Sigmoid colon (tissue), 4 donors: ENCODE measurements at regions not wholly inside any gene's neighbourhood (a gene's known extent, or its start where the extent isn't known, plus 50 kb on each side); places are given as distances from the start of the nearest gene placed in this dataset.

Experiments
- EP300 ChIP-seq, 4 donors: sonication (generic); formaldehyde crosslinking; IDR thresholded peaks; one replicate each; pipeline ENCODE4 v1.6.1; 2017; ENCODE audit warnings: antibody characterized with exemption in 4 of 4
- POLR2A ChIP-seq, 2 donors: fragments of 450-650 bp; IDR thresholded peaks; one replicate each; pipeline ENCODE4 v1.6.1; 2016; ENCODE audit warnings: antibody characterized with exemption in 2 of 2, mild to moderate bottlenecking in 2 of 2, moderate library complexity in 2 of 2
- POLR2AphosphoS5 ChIP-seq, 4 donors: sonication (generic); formaldehyde crosslinking; IDR thresholded peaks; one replicate each; pipeline ENCODE4 v1.6.1; 2017; ENCODE audit warnings: antibody characterized with exemption in 4 of 4
- TF ChIP-seq, protein P1 (sequence below), 4 experiments: fragments of 450-650 bp in 3 of 4; fragments of 200-600 bp in 1 of 4; IDR thresholded peaks; one replicate each; pipeline ENCODE4 v1.5.1; 2016 to 2019; ENCODE audit warnings: antibody characterized with exemption in 4 of 4, mild to moderate bottlenecking in 3 of 4, moderate library complexity in 2 of 4

DNA sequence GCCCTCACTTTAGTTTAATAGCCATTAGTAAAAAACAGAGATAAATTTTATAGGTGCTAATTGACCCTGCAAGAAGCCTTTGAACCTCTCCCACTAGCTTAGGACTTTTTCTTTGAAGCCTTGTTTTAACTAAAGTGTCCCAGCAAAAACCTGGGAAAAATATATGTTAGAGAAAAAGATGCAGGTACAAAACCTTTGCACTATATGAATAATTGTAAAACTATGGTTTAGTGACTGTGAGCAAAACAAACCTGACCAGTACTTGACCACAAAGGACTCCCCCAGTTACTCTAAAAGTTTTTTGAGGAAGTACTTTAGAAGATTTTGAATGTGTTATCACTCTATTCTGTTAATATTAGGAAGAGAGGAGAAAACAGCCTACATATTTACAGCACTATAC lies 123.3 kb upstream of the TP63 start:
- TF ChIP-seq, protein P1, sequence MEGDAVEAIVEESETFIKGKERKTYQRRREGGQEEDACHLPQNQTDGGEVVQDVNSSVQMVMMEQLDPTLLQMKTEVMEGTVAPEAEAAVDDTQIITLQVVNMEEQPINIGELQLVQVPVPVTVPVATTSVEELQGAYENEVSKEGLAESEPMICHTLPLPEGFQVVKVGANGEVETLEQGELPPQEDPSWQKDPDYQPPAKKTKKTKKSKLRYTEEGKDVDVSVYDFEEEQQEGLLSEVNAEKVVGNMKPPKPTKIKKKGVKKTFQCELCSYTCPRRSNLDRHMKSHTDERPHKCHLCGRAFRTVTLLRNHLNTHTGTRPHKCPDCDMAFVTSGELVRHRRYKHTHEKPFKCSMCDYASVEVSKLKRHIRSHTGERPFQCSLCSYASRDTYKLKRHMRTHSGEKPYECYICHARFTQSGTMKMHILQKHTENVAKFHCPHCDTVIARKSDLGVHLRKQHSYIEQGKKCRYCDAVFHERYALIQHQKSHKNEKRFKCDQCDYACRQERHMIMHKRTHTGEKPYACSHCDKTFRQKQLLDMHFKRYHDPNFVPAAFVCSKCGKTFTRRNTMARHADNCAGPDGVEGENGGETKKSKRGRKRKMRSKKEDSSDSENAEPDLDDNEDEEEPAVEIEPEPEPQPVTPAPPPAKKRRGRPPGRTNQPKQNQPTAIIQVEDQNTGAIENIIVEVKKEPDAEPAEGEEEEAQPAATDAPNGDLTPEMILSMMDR (IDR thresholded peaks at IDR 0.05), result no peak
- no peak for TF ChIP-seq POLR2A (IDR thresholded peaks at IDR 0.05)
- TF ChIP-seq POLR2AphosphoS5 (IDR thresholded peaks at IDR 0.05), result no peak
- TF ChIP-seq EP300 (IDR thresholded peaks at IDR 0.05), result no peak
